ENCODE measurements at regions not wholly inside any gene's neighbourhood (a gene's known extent, or its start where the extent isn't known, plus 50 kb on each side); places are given as distances from the start of the nearest gene placed in this dataset.

DNA sequence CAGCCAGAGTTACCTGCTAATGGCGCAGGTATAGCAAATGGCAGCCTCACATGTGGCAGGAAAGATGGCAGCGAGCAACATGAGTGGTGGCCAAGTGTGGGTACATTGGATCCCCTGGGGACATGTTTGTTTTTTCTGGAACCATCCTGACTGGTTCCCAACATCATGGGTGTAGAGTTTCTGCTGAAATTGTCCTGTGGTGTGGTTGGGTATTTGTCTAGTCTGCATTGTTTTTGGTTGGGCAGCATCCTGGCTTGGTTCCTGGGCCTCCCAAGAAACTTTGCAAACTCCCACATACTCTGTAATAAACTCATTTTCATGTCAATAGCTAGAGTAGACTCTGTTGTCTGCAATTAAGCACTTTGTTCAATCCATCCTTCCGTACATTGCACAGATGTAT lies 282.6 kb downstream of the CDC5L start:
- no peaks in the 10 kb centered on the region for H3K9me3 ChIP-seq
- DNase-seq (ENCODE audit: low spot score): no peak
- TF ChIP-seq, protein P1, sequence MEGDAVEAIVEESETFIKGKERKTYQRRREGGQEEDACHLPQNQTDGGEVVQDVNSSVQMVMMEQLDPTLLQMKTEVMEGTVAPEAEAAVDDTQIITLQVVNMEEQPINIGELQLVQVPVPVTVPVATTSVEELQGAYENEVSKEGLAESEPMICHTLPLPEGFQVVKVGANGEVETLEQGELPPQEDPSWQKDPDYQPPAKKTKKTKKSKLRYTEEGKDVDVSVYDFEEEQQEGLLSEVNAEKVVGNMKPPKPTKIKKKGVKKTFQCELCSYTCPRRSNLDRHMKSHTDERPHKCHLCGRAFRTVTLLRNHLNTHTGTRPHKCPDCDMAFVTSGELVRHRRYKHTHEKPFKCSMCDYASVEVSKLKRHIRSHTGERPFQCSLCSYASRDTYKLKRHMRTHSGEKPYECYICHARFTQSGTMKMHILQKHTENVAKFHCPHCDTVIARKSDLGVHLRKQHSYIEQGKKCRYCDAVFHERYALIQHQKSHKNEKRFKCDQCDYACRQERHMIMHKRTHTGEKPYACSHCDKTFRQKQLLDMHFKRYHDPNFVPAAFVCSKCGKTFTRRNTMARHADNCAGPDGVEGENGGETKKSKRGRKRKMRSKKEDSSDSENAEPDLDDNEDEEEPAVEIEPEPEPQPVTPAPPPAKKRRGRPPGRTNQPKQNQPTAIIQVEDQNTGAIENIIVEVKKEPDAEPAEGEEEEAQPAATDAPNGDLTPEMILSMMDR (IDR thresholded peaks at IDR 0.05): no peak
- ATAC-seq (ENCODE audit: insufficient number of reproducible peaks, low FRiP score, low read depth): no peak
- H3K4me3 ChIP-seq: no peak overlapping the region
- H3K27ac ChIP-seq: no peak overlapping the region
- H3K27me3 ChIP-seq (replicated peaks; ENCODE audit: insufficient read depth): no peaks in the 10 kb centered on the region
- H3K36me3 ChIP-seq: no peaks in the 10 kb centered on the region
- no peaks in the 10 kb centered on the region for H3K4me1 ChIP-seq (ENCODE audit: control insufficient read depth in 1 of 2, low read depth in 2 of 2)

DNA sequence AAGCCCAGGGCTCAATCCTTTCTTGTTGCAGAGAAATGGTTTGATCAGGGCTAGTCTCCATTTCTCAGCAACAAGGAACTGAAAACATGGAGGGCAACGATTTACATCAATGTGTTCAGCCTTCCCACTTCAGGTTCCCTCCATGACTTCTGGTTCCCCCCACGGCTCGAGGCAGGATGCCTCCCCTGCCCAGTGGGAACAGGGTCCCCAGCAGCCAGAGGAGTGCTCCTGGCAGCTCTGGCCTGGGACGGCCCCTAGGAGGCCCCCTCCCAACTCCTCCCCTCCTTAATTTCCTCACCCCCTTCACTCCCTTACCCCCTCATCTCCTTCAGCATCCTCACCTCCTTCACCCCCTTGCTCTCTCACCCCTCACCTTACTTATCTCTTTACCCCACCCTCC lies 283.8 kb downstream of the CDC5L start:
- no peak overlapping the region for H3K4me3 ChIP-seq
- H3K9me3 ChIP-seq: no peaks in the 10 kb centered on the region
- no peak for DNase-seq (ENCODE audit: low spot score)
- no peaks in the 10 kb centered on the region for H3K4me1 ChIP-seq (ENCODE audit: control insufficient read depth in 1 of 2, low read depth in 2 of 2)
- H3K36me3 ChIP-seq: no peaks in the 10 kb centered on the region
- no peaks in the 10 kb centered on the region for H3K27me3 ChIP-seq (replicated peaks; ENCODE audit: insufficient read depth)
- ATAC-seq (ENCODE audit: insufficient number of reproducible peaks, low FRiP score, low read depth): no peak
- no peak overlapping the region for H3K27ac ChIP-seq
- TF ChIP-seq, protein P1 (IDR thresholded peaks at IDR 0.05): no peak

DNA sequence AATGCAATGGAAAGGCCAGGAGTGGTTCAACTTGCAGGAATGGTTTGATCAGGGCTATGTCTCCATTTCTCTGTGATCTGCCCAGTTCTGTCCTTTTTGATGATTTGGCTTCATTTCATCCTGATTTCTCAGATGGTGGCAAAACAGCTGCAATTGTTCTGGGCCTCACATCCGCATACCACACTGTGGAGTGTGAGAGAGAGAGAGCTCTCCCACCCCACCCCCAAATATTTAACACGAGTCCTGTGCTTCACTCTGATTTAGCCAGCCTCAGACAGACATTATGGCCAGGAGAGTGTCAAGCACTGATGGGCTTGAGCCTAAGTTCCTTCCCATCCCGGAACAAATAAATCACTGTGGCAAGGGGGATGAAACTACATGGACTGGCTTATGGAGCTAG lies 284.6 kb downstream of the CDC5L start:
- H3K4me3 ChIP-seq: no peak overlapping the region
- TF ChIP-seq, protein P1 (IDR thresholded peaks at IDR 0.05): no peak
- ATAC-seq (ENCODE audit: insufficient number of reproducible peaks, low FRiP score, low read depth): no peak
- no peak for DNase-seq (ENCODE audit: low spot score)
- no peaks in the 10 kb centered on the region for H3K4me1 ChIP-seq (ENCODE audit: control insufficient read depth in 1 of 2, low read depth in 2 of 2)
- no peaks in the 10 kb centered on the region for H3K27me3 ChIP-seq (replicated peaks; ENCODE audit: insufficient read depth)
- H3K36me3 ChIP-seq: no peaks in the 10 kb centered on the region
- H3K9me3 ChIP-seq: no peaks in the 10 kb centered on the region
- H3K27ac ChIP-seq: no peak overlapping the region

DNA sequence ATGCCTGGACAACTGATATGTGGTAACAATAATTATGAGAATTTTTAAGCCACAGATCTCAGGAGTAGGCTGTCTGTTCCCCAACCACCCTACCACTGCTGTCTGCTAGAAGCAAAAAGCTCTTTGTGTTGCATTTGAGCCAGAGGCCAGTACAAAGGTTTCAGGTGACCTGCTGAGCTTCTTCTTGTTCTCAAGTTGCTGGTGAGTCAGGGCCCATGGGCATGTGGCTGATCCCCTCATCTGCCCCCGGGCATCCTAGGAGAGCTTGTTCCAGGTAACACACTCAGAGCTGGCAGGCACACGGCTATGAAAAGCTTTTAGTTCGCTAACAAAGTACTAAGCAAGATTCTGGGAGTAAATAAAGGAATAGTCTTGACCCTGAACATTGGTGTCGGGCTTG lies 285.3 kb downstream of the CDC5L start:
- no peaks in the 10 kb centered on the region for H3K36me3 ChIP-seq
- no peaks in the 10 kb centered on the region for H3K27me3 ChIP-seq (replicated peaks; ENCODE audit: insufficient read depth)
- TF ChIP-seq, protein P1 (IDR thresholded peaks at IDR 0.05): no peak
- ATAC-seq (ENCODE audit: insufficient number of reproducible peaks, low FRiP score, low read depth) (no peak), DNase-seq (ENCODE audit: low spot score) (no peak)
- no peaks in the 10 kb centered on the region for H3K9me3 ChIP-seq
- H3K27ac ChIP-seq: no peak overlapping the region
- H3K4me1 ChIP-seq (ENCODE audit: control insufficient read depth in 1 of 2, low read depth in 2 of 2): no peaks in the 10 kb centered on the region
- H3K4me3 ChIP-seq: no peak overlapping the region

DNA sequence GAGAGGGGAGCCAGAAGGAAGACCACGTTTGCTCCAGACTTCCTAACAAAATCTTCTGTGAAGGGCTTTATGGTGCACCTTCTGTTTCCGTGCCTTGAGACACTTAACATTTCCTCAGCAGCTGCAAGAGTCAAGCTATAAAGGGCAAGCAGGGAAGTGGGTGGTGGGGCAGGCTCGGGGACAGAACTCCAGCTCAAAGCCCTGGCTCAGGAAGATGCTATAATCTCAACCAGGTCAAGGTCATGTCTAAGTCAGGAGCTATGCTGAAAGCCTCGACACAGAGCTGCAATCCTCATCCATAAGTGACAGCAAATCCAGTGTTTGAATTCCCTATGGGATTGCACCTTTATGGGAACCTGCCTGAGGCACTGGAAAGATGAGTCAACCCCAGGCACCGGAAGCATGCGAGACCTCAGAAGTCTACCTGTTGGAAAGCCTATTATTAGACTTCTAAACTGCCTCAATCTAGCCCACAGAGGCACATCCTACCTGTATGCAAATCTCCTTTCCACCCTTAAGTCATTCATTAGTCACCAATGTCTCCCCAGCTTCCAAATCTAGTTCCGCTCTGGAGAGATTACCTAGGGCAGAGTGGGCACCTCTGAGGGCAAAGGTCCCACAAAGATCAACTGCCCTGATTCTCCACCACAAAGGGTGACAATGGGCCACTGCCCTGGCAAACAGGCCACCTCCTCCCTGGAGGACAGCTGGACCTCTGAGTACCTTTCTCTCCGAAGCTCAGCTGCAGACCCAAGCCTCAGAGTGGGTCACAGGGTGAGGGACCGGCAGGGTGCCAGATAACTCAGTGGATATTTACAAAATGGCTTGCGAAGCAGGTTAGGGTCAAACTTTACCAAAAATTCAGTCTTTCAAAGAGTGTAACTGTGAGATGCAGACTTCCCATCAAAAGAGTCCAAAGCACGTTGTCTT lies 287.0 kb downstream of the CDC5L start:
- H3K9me3 ChIP-seq: no peaks in the 10 kb centered on the region
- H3K27ac ChIP-seq: no peak overlapping the region
- no peaks in the 10 kb centered on the region for H3K36me3 ChIP-seq
- TF ChIP-seq, protein P1 (IDR thresholded peaks at IDR 0.05): no peak
- ATAC-seq (ENCODE audit: insufficient number of reproducible peaks, low FRiP score, low read depth) (no peak), DNase-seq (ENCODE audit: low spot score) (no peak)
- no peak overlapping the region for H3K4me3 ChIP-seq
- no peaks in the 10 kb centered on the region for H3K27me3 ChIP-seq (replicated peaks; ENCODE audit: insufficient read depth)
- H3K4me1 ChIP-seq (ENCODE audit: control insufficient read depth in 1 of 2, low read depth in 2 of 2): no peaks in the 10 kb centered on the region

All from thoracic aorta (tissue), 2 donors.